Stimulated activated naive B cell treated with anti-CD40 and anti-IgM and Interleukin-4, amounts not matched to agents 10 μg/mL and 1 μg/mL and 100 μg/mL, for 72 hours (primary cell): ENCODE measurements at regions not wholly inside any gene's neighbourhood (a gene's known extent, or its start where the extent isn't known, plus 50 kb on each side); places are given as distances from the start of the nearest gene placed in this dataset.
"Not testable (repeated sequence)": the region's sequence is repeated elsewhere in the genome, so short reads cannot be mapped to it uniquely, and the experiment has no call there.

Experiments
- ATAC-seq, 2 donors: fragments of 150-1000 bp; cut with Tn5 transposase; replicated peaks; 2 replicates each; pipeline ENCODE4 v1.10.0; 2021; ENCODE audit warnings: moderate library complexity in 1 of 2
- DNase-seq: peaks from one replicate; pipeline ENCODE4 v3.0.0; 2021
- H3K27ac Mint-ChIP-seq: one replicate; pipeline ENCODE4 v1.8.0; 2022; ENCODE audit warnings: mild to moderate bottlenecking, mixed read lengths
- H3K27me3 Mint-ChIP-seq, 2 donors: one replicate each; pipeline ENCODE4 v1.8.0; 2022; ENCODE audit warnings: mixed read lengths in 2 of 2
- H3K36me3 Mint-ChIP-seq, 2 donors: one replicate each; pipeline ENCODE4 v1.8.0; 2022; ENCODE audit warnings: mixed read lengths in 2 of 2, mild to moderate bottlenecking in 1 of 2
- H3K4me1 Mint-ChIP-seq, 2 donors: one replicate each; pipeline ENCODE4 v1.8.0; 2022; ENCODE audit warnings: mixed read lengths in 2 of 2, mild to moderate bottlenecking in 1 of 2
- H3K4me3 Mint-ChIP-seq, 2 donors: one replicate each; pipeline ENCODE4 v1.8.0; 2022; ENCODE audit warnings: mild to moderate bottlenecking in 2 of 2, mixed read lengths in 2 of 2, moderate library complexity in 1 of 2
- H3K9me3 Mint-ChIP-seq, 2 donors: one replicate each; pipeline ENCODE4 v1.8.0; 2022; ENCODE audit warnings: mixed read lengths in 2 of 2, mild to moderate bottlenecking in 1 of 2

DNA sequence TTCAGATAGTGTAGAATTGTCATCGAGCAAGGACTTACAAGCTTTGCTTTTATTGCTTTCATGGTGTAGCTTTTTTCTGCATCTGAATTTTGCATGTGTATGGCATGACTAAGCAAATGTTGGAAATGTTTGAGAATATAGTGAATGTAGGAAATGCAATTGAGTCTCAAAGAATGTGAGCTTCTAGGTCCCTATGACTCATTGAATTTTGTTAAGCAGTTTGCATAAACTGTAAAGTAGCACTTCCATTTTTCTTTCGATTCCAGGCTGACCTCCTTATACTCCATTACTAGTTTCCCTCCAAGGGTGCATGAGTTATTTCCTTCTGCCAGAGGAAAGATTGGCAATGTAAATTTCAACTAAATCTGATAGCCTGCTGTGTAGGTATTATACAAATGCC lies 619.2 kb downstream of the DIPK2A start:
- no peak for DNase-seq
- H3K4me1 Mint-ChIP-seq, result no peaks in the 10 kb centered on the region
- H3K27ac Mint-ChIP-seq, result no peak overlapping the region
- H3K4me3 Mint-ChIP-seq, result no peak overlapping the region
- no peaks in the 10 kb centered on the region for H3K9me3 Mint-ChIP-seq
- ATAC-seq, result no peak
- H3K36me3 Mint-ChIP-seq, result no peaks in the 10 kb centered on the region
- H3K27me3 Mint-ChIP-seq, result no peaks in the 10 kb centered on the region

- Mint-ChIP-seq H3K36me3 (no peaks in the 10 kb centered on the region), H3K27me3 (no peaks in the 10 kb centered on the region), H3K4me1 (no peaks in the 10 kb centered on the region), H3K9me3 (peaks cover 7 to 9% of the 10 kb centered on the region in 2 donors), H3K27ac (no peak overlapping the region), H3K4me3 (no peak overlapping the region)
- ATAC-seq (no peak), DNase-seq (no peak)
Observed at GRCh38 chr3:144593881-144594280, 622.3 kb downstream of the DIPK2A start.

DNA sequence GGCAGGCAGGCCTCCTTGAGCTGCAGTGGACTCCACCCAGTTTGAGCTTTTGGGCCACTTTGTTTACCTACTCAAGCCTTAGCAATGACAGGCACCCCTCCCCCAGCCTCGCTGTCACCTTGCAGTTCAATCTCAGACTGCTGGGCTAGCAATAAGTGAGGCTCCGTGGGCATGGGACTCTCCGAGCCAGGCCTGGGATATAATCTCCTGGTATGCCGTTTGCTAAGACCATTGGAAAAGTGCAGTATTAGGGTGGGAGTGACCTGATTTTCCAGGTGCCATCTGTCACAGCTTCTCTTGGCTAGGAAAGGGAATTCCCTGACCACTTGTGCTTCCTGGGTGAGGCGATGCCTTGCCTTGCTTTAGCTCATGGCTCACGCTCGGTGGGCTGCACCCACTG lies 648.6 kb downstream of the DIPK2A start:
- not testable (repeated sequence) for H3K27me3 Mint-ChIP-seq, H3K4me3 Mint-ChIP-seq, DNase-seq, ATAC-seq, H3K36me3 Mint-ChIP-seq, H3K9me3 Mint-ChIP-seq, H3K27ac Mint-ChIP-seq, H3K4me1 Mint-ChIP-seq

DNA sequence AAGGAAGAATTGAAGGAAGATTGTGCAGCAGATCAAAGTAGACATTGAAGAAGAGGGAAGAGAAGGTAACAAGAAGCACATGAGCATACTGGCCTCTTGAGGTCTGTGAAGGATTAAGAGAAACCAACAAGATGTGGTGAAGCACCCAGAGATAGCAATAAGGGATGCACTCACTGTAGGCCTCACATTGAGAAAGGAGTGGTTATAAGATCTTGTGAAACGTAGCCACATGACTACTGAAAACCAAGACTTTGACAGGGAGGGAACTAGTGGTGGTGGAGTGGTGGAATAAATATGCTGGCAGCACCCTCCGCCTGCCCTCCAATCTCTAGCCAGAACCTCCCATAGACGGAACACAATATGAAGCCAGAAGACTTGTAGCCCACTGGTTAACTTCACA lies 651.2 kb downstream of the DIPK2A start:
- Mint-ChIP-seq H3K9me3 (peaks cover 0 to 1% of the 10 kb centered on the region in 2 donors), H3K27me3 (peaks cover 0 to 5% of the 10 kb centered on the region in 2 donors), H3K36me3 (no peaks in the 10 kb centered on the region), H3K4me1 (no peaks in the 10 kb centered on the region), H3K27ac (no peak overlapping the region), H3K4me3 (no peak overlapping the region)
- no peak for ATAC-seq
- DNase-seq, result no peak

- Mint-ChIP-seq H3K9me3 (no peaks in the 10 kb centered on the region), H3K27ac (no peak overlapping the region), H3K36me3 (no peaks in the 10 kb centered on the region), H3K27me3 (no peaks in the 10 kb centered on the region), H3K4me3 (no peak overlapping the region), H3K4me1 (no peaks in the 10 kb centered on the region)
- no peak for DNase-seq
- no peak for ATAC-seq
Observed at GRCh38 chr3:144624656-144625055, 653.0 kb downstream of the DIPK2A start.

DNA sequence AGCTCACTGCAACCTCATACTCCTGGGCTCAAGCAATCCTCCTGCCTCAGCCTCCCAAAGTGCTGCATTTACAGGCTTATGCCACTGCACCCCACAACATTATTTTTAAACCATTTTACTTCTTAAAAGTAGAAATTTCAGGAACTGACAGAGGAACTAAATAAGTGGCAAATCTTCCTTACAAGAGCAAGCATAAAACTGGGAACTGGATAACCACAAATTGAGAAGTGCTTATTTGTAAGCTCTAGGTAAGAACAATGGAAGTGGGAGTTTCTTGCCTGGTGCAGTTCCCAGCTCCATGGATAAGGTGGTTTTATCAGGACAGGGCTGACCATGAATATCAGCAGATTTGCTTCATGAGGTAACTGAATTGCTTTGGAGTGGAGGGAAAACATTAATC lies 655.2 kb downstream of the DIPK2A start:
- Mint-ChIP-seq H3K4me3 (no peak overlapping the region), H3K36me3 (no peaks in the 10 kb centered on the region), H3K27ac (no peak overlapping the region), H3K9me3 (no peaks in the 10 kb centered on the region), H3K27me3 (no peaks in the 10 kb centered on the region), H3K4me1 (no peaks in the 10 kb centered on the region)
- DNase-seq (no peak), ATAC-seq (no peak)

DNA sequence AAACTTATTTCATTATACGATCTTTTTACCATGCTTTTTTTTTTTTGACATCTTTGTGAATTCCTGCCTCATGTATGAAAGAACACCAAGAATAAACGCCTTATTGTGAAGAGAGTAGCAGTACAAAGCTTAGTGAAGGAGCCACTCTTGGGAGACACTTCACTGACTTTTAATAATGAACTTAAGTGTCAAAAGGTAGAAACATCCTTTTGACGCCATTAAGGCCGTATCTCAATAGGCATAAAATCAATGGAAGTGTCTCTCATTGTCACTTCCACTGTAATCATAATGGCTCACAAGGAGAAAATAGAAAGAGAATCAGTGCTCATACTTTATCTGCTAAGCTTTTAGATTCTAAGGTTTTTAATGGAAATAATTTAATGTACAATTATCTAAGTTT lies 657.8 kb downstream of the DIPK2A start:
- H3K9me3 Mint-ChIP-seq, result no peaks in the 10 kb centered on the region
- no peaks in the 10 kb centered on the region for H3K36me3 Mint-ChIP-seq
- H3K4me1 Mint-ChIP-seq, result no peaks in the 10 kb centered on the region
- no peaks in the 10 kb centered on the region for H3K27me3 Mint-ChIP-seq
- ATAC-seq (no peak), DNase-seq (no peak)
- no peak overlapping the region for H3K27ac Mint-ChIP-seq
- H3K4me3 Mint-ChIP-seq, result no peak overlapping the region

DNA sequence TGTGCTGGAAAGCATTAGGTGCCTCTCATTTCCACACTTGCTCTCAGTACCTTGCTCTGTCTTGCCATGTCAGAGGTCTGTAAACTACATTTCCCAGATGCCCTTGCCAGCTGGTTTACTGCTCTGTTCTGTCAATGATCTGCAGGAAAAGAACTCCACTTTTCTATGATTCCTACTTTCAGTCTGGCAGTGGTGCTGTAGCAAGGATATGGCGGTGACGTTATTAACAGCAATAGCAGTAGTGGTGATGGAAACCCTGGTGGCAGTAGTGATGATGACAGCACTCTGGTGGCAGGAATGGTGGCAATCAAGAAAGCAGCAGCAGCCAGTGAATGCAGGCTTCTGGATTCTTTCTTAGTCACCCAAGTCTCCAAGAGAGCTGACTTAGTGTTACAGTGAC lies 665.2 kb downstream of the DIPK2A start:
- no peaks in the 10 kb centered on the region for H3K36me3 Mint-ChIP-seq
- H3K27me3 Mint-ChIP-seq, result no peaks in the 10 kb centered on the region
- H3K4me1 Mint-ChIP-seq, result no peaks in the 10 kb centered on the region
- DNase-seq (no peak), ATAC-seq (peak in 1 of 2 donors; percentile 33)
- no peak overlapping the region for H3K4me3 Mint-ChIP-seq
- peaks cover 0 to 2% of the 10 kb centered on the region in 2 donors for H3K9me3 Mint-ChIP-seq
- no peak overlapping the region for H3K27ac Mint-ChIP-seq

DNA sequence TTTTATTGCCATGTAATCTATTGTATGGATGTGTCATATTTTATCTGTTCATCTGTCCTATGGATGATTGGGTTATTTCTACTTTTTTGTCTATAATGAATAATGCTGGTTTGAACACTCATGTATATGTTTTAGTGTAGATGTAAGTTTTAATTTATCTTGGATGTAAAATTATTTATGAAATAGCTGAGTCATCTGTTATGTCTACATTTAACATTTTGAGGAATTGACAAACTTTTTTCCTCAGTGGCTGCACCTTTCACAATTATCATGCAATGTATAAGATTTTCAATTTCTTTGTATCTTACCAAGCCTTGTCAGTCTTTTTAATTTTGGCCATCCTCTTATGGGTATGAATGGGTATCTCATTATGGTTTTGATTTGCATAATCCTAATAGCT lies 666.4 kb downstream of the DIPK2A start:
- Mint-ChIP-seq H3K4me3 (no peak overlapping the region), H3K27me3 (no peaks in the 10 kb centered on the region), H3K4me1 (no peaks in the 10 kb centered on the region), H3K36me3 (no peaks in the 10 kb centered on the region), H3K9me3 (peaks cover 0 to 2% of the 10 kb centered on the region in 2 donors), H3K27ac (no peak overlapping the region)
- no peak for DNase-seq
- no peak for ATAC-seq

DNA sequence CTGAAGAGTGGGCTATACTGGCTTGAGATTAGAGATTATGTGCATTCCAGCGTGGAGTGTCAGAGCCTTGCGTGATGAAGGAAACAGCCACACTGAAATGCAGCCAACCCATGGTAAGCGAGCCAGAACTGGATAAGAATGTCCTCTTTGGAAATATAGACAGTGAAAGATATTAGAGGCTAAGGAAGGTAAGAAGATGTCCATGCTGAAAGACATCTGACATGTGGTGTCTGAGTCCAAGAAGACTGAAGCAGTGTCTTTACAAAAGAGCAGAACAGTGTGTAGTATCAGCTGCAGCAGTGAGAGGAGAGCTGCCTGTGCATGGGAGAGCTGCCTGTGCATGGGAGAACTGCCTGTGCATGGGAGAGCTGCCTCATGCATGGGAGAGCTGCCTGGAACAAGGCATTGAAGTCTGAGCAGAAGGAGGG lies 672.2 kb downstream of the DIPK2A start:
- H3K36me3 Mint-ChIP-seq, result no peaks in the 10 kb centered on the region
- DNase-seq (no peak), ATAC-seq (no peak)
- H3K4me3 Mint-ChIP-seq, result no peak overlapping the region
- H3K27ac Mint-ChIP-seq, result no peak overlapping the region
- no peaks in the 10 kb centered on the region for H3K4me1 Mint-ChIP-seq
- no peaks in the 10 kb centered on the region for H3K27me3 Mint-ChIP-seq
- peaks cover 0 to 2% of the 10 kb centered on the region in 2 donors for H3K9me3 Mint-ChIP-seq

DNA sequence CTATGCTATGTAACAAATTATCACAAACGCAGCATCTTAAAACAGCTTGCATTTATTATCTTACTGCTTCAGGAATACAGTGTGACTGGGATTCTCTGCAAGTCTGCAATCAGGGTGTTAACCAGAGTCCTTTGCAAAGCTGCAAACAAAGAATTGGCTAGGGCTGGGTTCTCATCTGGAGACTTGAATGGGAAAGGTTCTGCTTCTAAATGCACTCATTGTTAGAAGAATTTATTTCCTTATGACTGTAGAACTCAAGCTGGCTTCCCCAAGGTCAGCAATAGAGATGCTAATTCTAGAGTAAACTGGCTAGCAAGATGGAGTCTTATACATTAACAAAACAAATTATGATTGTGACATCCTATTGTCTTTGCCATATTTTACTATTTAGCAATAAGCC lies 673.7 kb downstream of the DIPK2A start:
- no peaks in the 10 kb centered on the region for H3K36me3 Mint-ChIP-seq
- no peaks in the 10 kb centered on the region for H3K4me1 Mint-ChIP-seq
- no peak overlapping the region for H3K4me3 Mint-ChIP-seq
- no peak overlapping the region for H3K27ac Mint-ChIP-seq
- ATAC-seq (no peak), DNase-seq (no peak)
- H3K9me3 Mint-ChIP-seq, result no peaks in the 10 kb centered on the region
- H3K27me3 Mint-ChIP-seq, result no peaks in the 10 kb centered on the region

- no peaks in the 10 kb centered on the region for H3K27me3 Mint-ChIP-seq
- H3K9me3 Mint-ChIP-seq, result no peaks in the 10 kb centered on the region
- no peak overlapping the region for H3K4me3 Mint-ChIP-seq
- no peaks in the 10 kb centered on the region for H3K36me3 Mint-ChIP-seq
- no peaks in the 10 kb centered on the region for H3K4me1 Mint-ChIP-seq
- ATAC-seq (no peak), DNase-seq (no peak)
- H3K27ac Mint-ChIP-seq, result no peak overlapping the region
Observed at GRCh38 chr3:144650380-144650779, 678.8 kb downstream of the DIPK2A start.

GRCh38 chr3:144652573-144652972 lies 681.0 kb downstream of the DIPK2A start:
- DNase-seq (no peak), ATAC-seq (no peak)
- Mint-ChIP-seq H3K9me3 (no peaks in the 10 kb centered on the region), H3K27ac (no peak overlapping the region), H3K36me3 (no peaks in the 10 kb centered on the region), H3K27me3 (no peaks in the 10 kb centered on the region), H3K4me3 (no peak overlapping the region), H3K4me1 (no peaks in the 10 kb centered on the region)

DNA sequence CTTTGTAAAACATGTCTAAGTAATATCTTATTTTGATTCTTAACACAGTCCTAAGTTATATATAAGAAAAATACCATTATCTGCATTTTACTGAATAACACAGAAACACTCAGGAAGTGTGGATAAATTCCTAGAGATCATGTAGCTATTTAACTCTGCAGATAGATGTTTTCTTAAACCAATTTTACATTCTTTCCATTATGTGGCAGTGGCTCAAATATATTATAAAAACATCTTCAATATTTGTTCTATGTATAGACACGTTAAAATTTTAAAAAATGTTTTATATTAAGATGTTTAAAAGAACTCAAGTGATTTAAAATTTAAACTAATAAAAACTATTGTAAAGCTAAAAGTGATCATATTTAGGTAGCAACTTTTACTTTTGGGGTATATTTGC lies 683.8 kb downstream of the DIPK2A start:
- H3K4me3 Mint-ChIP-seq, result no peak overlapping the region
- no peaks in the 10 kb centered on the region for H3K27me3 Mint-ChIP-seq
- no peak overlapping the region for H3K27ac Mint-ChIP-seq
- no peaks in the 10 kb centered on the region for H3K4me1 Mint-ChIP-seq
- no peak for ATAC-seq
- H3K9me3 Mint-ChIP-seq, result no peaks in the 10 kb centered on the region
- H3K36me3 Mint-ChIP-seq, result no peaks in the 10 kb centered on the region
- no peak for DNase-seq

- DNase-seq (no peak), ATAC-seq (no peak)
- H3K27ac Mint-ChIP-seq, result no peak overlapping the region
- peaks cover 4 to 7% of the 10 kb centered on the region in 2 donors for H3K9me3 Mint-ChIP-seq
- no peaks in the 10 kb centered on the region for H3K36me3 Mint-ChIP-seq
- no peak overlapping the region for H3K4me3 Mint-ChIP-seq
- no peaks in the 10 kb centered on the region for H3K27me3 Mint-ChIP-seq
- no peaks in the 10 kb centered on the region for H3K4me1 Mint-ChIP-seq
Observed at GRCh38 chr3:144660186-144660585, 688.6 kb downstream of the DIPK2A start.

GRCh38 chr3:144662729-144663128 lies 691.1 kb downstream of the DIPK2A start:
- ATAC-seq (no peak), DNase-seq (no peak)
- no peaks in the 10 kb centered on the region for H3K4me1 Mint-ChIP-seq
- H3K36me3 Mint-ChIP-seq, result peaks cover 0 to 2% of the 10 kb centered on the region in 2 donors
- H3K27me3 Mint-ChIP-seq, result no peaks in the 10 kb centered on the region
- no peak overlapping the region for H3K4me3 Mint-ChIP-seq
- peaks cover 12 to 14% of the 10 kb centered on the region in 2 donors for H3K9me3 Mint-ChIP-seq
- H3K27ac Mint-ChIP-seq, result no peak overlapping the region
